Tibial artery (tissue), 4 donors: ENCODE measurements at regions not wholly inside any gene's neighbourhood (a gene's known extent, or its start where the extent isn't known, plus 50 kb on each side); places are given as distances from the start of the nearest gene placed in this dataset.

Source experiments
- DNase-seq, 2 donors: peaks; one replicate each; pipeline ENCODE4 v3.0.0-alpha.2; 2019
- H3K27ac ChIP-seq, 2 donors: fragments of 200-600 bp; sonication (generic) in 1 of 2; 1 replicate in 1 of 2; 2 replicates in 1 of 2; pipeline ENCODE4 v1.5.1; 2018 to 2019; ENCODE audit warnings: mild to moderate bottlenecking in 1 of 2
- H3K27me3 ChIP-seq, 2 donors: fragments of 200-600 bp; sonication (generic) in 1 of 2; one replicate each; pipeline versions ENCODE4 v1.5.1 to v1.6.0; 2016 to 2019
- H3K36me3 ChIP-seq, 3 donors: fragments of 200-600 bp; sonication (generic) in 2 of 3; one replicate each; pipeline ENCODE4 v1.5.1; 2016 to 2019; ENCODE audit warnings: mild to moderate bottlenecking in 2 of 3
- H3K4me1 ChIP-seq, 4 donors: fragments of 200-600 bp; sonication (generic) in 2 of 4; 1 replicate in 3 of 4; 2 replicates in 1 of 4; pipeline ENCODE4 v1.5.1; 2016 to 2019
- H3K4me3 ChIP-seq, 2 donors: fragments of 200-600 bp; sonication (generic) in 1 of 2; 1 replicate in 1 of 2; 2 replicates in 1 of 2; pipeline ENCODE4 v1.5.1; 2018 to 2019; ENCODE audit warnings: mild to moderate bottlenecking in 2 of 2
- H3K9me3 ChIP-seq, 3 donors: fragments of 200-600 bp; sonication (generic) in 1 of 3; one replicate each; pipeline ENCODE4 v1.5.1; 2016 to 2019
- intact Hi-C: fragments of 100-400 bp; cut with DNase I; formaldehyde crosslinking; loops from one replicate; pipeline ENCODE4 v1.15.0; 2023; ENCODE audit warnings: low total_unique reads
- TF ChIP-seq, protein P1 (sequence below), 2 experiments: fragments of 200-600 bp in 1 of 2; fragments of 450-650 bp in 1 of 2; IDR thresholded peaks; one replicate each; pipeline ENCODE4 v1.5.1; 2017 to 2019; ENCODE audit warnings: antibody characterized with exemption in 2 of 2, mild to moderate bottlenecking in 1 of 2, moderate library complexity in 1 of 2

GRCh38 chr6:134816300-134816699 lies 133.6 kb downstream of the ALDH8A1 start:
- Histone ChIP-seq H3K27me3 (no peaks in the 10 kb centered on the region), H3K36me3 (no peaks in the 10 kb centered on the region), H3K4me3 (no peak overlapping the region), H3K4me1 (no peaks in the 10 kb centered on the region), H3K27ac (no peak overlapping the region), H3K9me3 (no peaks in the 10 kb centered on the region)
- TF ChIP-seq, protein P1, sequence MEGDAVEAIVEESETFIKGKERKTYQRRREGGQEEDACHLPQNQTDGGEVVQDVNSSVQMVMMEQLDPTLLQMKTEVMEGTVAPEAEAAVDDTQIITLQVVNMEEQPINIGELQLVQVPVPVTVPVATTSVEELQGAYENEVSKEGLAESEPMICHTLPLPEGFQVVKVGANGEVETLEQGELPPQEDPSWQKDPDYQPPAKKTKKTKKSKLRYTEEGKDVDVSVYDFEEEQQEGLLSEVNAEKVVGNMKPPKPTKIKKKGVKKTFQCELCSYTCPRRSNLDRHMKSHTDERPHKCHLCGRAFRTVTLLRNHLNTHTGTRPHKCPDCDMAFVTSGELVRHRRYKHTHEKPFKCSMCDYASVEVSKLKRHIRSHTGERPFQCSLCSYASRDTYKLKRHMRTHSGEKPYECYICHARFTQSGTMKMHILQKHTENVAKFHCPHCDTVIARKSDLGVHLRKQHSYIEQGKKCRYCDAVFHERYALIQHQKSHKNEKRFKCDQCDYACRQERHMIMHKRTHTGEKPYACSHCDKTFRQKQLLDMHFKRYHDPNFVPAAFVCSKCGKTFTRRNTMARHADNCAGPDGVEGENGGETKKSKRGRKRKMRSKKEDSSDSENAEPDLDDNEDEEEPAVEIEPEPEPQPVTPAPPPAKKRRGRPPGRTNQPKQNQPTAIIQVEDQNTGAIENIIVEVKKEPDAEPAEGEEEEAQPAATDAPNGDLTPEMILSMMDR (IDR thresholded peaks at IDR 0.05) = no peak
- no peak for DNase-seq
- intact Hi-C loops = no loop called here

DNA sequence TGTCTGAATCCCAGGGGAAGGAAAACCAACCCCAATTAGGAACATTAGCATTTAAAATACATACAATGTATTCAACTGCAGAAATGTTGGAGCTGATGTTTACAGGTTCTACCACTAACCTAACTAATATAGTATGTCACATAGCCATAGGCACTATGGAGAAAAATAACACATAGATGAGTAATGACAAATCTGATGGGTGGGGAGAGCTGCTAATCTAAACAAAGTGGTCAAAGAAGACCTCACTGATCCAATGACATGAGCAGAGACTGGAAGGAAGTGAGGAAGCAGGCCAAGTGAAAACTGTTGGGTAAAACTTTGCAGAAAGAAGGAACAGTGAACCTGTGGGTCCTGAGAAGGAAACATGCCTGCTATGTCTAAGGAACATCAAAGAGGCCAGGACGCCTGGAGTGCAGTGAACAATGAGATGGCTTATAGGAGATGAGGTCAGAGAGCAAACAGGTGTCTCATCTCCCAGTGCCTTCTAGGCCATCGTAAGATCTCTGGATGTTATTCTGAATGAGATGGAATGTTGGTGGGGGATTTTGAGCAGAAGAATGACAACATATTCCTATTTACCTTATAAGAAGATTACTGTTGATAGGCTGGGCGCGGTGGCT lies 135.7 kb downstream of the ALDH8A1 start:
- H3K36me3 ChIP-seq = no peaks in the 10 kb centered on the region
- no peaks in the 10 kb centered on the region for H3K4me1 ChIP-seq
- H3K9me3 ChIP-seq = no peaks in the 10 kb centered on the region
- intact Hi-C loops = no loop called here
- H3K27me3 ChIP-seq = no peaks in the 10 kb centered on the region
- no peak for DNase-seq
- no peak overlapping the region for H3K27ac ChIP-seq
- no peak overlapping the region for H3K4me3 ChIP-seq
- TF ChIP-seq, protein P1 (IDR thresholded peaks at IDR 0.05) = no peak

DNA sequence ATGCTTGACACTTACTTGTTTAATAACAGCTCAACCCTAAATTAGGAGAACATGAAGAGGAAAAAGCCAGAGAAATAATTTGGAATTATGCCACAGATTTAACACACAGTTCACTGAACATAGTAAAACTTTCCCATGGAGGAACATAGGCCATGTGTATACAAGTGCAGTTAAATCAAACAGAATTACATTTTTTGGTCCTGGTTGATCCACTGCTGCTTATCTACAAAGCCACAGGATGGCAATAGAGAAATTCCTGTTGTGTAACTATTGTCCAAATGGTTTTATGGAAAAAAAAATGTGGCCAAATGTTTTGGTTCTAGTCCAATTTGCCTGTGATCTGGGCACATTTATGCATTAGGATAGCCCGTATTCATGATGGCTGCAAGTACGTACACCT lies 136.8 kb downstream of the ALDH8A1 start:
- TF ChIP-seq, protein P1 (IDR thresholded peaks at IDR 0.05) = no peak
- Histone ChIP-seq H3K27ac (no peak overlapping the region), H3K4me1 (no peaks in the 10 kb centered on the region), H3K36me3 (no peaks in the 10 kb centered on the region), H3K27me3 (no peaks in the 10 kb centered on the region), H3K4me3 (no peak overlapping the region), H3K9me3 (no peaks in the 10 kb centered on the region)
- intact Hi-C loops = no loop called here
- no peak for DNase-seq

DNA sequence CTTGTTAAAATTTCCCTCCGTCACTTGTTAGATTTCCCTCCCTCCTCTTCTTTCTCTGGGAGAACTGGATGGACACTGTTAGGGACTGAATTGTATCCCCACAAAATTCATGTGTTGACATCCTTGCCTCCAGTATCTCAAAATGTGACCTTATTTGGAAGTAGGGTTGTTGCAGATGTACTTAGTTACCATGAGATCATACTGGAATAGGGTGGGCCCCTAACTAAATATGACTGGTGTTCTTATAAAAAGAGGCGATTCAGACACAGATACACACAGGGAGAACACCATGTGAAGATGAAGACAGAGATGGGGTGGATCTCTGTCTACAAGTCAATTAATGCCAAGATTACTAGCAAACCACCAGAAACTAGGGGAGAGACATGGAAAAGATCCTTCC lies 139.5 kb downstream of the ALDH8A1 start:
- Histone ChIP-seq H3K4me3 (no peak overlapping the region), H3K4me1 (no peaks in the 10 kb centered on the region), H3K9me3 (no peaks in the 10 kb centered on the region), H3K36me3 (no peaks in the 10 kb centered on the region), H3K27ac (no peak overlapping the region), H3K27me3 (no peaks in the 10 kb centered on the region)
- intact Hi-C loops = no loop called here
- DNase-seq = no peak
- TF ChIP-seq, protein P1 (IDR thresholded peaks at IDR 0.05) = no peak

DNA sequence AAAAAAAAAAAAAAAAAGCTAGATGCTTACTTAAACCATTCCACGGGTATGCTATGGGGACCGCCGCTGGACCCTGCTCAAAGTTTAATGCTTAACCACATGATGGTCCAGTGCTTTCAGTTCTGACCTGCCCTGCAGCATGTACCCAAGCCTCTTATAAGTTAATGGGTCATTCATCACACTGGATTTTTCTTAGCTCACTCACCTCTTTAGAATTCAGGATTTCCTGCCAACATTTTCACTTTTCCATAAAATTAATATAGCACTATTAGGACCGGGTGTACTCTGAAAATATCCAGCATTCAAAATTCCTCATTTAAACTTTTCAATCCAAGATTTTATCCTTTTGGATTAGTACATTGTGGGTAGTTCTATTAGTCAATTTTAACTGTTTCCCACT lies 140.8 kb downstream of the ALDH8A1 start:
- Histone ChIP-seq H3K4me1 (no peaks in the 10 kb centered on the region), H3K36me3 (no peaks in the 10 kb centered on the region), H3K9me3 (no peaks in the 10 kb centered on the region), H3K4me3 (no peak overlapping the region), H3K27me3 (no peaks in the 10 kb centered on the region), H3K27ac (no peak overlapping the region)
- intact Hi-C loops = no loop called here
- DNase-seq = no peak
- TF ChIP-seq, protein P1 (IDR thresholded peaks at IDR 0.05) = no peak
